ENCODE measurements at regions not wholly inside any gene's neighbourhood (a gene's known extent, or its start where the extent isn't known, plus 50 kb on each side); places are given as distances from the start of the nearest gene placed in this dataset.

DNA sequence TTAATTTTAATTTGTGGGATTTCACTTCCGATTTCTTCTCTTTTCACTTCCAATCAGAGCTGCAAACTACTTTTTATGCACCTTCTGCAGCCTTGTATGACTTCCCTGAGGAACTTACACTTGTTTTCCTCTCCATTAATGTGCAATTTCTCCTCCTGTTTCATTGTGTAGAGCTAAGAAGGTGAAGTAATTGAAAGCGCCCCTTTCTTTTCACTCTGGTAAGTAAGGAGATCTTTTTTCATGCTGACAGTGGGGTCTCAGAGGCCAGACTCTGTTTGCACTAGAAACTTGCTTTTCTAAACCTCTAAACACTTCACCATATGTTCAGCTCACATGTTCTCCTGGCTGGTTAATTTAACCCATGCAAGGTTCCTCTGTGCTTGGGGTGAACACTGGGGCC lies 117.0 kb downstream of the FANCF start:
- intact Hi-C loops (cut with micrococcal nuclease) = no loop called here
- no peaks in the 10 kb centered on the region for H3K4me1 Mint-ChIP-seq
- ChIA-PET POLR2A (no interaction called here), CTCF (no interaction called here)
- H3K9me3 Mint-ChIP-seq = no peaks in the 10 kb centered on the region
- no peak overlapping the region for H3K27ac Mint-ChIP-seq
- ATAC-seq (ENCODE audit: low read depth) = no peak
- H3K4me3 Mint-ChIP-seq = no peak overlapping the region
- H3K36me3 Mint-ChIP-seq (ENCODE audit: low read depth) = no peaks in the 10 kb centered on the region
- H3K27me3 Mint-ChIP-seq = no peaks in the 10 kb centered on the region
- no peak for DNase-seq
- TF ChIP-seq, protein P1, sequence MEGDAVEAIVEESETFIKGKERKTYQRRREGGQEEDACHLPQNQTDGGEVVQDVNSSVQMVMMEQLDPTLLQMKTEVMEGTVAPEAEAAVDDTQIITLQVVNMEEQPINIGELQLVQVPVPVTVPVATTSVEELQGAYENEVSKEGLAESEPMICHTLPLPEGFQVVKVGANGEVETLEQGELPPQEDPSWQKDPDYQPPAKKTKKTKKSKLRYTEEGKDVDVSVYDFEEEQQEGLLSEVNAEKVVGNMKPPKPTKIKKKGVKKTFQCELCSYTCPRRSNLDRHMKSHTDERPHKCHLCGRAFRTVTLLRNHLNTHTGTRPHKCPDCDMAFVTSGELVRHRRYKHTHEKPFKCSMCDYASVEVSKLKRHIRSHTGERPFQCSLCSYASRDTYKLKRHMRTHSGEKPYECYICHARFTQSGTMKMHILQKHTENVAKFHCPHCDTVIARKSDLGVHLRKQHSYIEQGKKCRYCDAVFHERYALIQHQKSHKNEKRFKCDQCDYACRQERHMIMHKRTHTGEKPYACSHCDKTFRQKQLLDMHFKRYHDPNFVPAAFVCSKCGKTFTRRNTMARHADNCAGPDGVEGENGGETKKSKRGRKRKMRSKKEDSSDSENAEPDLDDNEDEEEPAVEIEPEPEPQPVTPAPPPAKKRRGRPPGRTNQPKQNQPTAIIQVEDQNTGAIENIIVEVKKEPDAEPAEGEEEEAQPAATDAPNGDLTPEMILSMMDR (IDR thresholded peaks at IDR 0.05) = no peak

DNA sequence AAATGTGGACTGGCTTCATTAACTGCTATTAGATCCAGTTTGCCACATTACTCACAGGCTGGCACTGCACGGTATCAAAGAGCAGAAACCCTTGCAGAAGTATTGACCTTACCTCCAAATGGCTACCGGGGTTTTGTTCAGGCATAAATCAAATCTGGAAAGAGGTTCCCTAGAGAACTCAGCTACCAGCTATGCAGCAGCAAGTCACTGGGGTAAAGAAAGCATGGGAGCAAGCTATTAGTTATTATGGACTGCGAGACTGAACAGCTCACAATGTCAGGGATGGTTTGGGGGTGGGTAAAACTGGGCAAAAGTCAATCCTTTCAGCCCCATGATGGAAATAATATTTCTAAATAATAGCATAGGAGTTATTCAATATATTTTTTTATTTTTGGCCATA lies 128.1 kb downstream of the FANCF start:
- no peak overlapping the region for H3K27ac Mint-ChIP-seq
- no peak overlapping the region for H3K4me3 Mint-ChIP-seq
- CTCF ChIA-PET = no interaction called here

DNA sequence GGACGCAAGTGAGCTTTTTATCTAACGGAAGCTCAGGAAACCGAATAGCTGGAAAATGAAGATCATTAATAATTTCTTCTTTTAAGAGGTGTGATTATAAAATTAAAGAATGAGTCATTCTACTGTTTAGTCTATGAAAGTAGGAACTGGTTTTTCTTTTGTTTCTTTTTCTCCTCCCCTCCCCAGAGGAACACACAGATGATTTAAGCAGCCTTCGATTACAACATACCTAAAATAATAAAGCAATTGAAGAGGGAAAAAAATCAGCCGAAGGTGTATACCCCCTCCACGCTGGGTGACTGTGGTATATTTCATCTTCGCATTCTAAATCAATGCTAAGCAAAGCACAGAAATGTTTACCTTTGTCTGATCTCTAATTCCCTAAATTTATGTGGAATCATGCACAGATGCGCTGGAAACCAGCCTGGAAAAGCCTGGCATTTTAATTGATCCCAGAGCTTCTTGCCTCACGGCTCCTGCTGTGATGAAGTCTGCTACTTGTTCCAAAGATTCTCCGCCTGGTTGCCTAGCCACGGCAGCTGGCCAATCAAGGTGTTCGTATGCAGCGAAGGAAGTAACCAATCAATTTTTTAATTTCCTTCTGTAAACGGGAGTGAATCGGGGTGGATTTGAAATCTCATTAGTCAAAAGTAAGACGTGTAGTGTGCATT lies 133.9 kb downstream of the FANCF start:
- no peaks in the 10 kb centered on the region for H3K36me3 Mint-ChIP-seq (ENCODE audit: low read depth)
- H3K27ac Mint-ChIP-seq = no peak overlapping the region
- ChIA-PET CTCF (no interaction called here), POLR2A (no interaction called here)
- H3K4me3 Mint-ChIP-seq = no peak overlapping the region
- TF ChIP-seq, protein P1 (IDR thresholded peaks at IDR 0.05) = no peak
- peaks cover 3% of the 10 kb centered on the region for H3K27me3 Mint-ChIP-seq
- intact Hi-C loops (cut with micrococcal nuclease) = no loop called here
- no peaks in the 10 kb centered on the region for H3K4me1 Mint-ChIP-seq
- no peak for DNase-seq
- no peaks in the 10 kb centered on the region for H3K9me3 Mint-ChIP-seq
- no peak for ATAC-seq (ENCODE audit: low read depth)

More for the DNA sequence above, 128.1 kb downstream of the FANCF start:
- Mint-ChIP-seq H3K27me3 (no peaks in the 10 kb centered on the region), H3K9me3 (no peaks in the 10 kb centered on the region), H3K4me1 (no peaks in the 10 kb centered on the region), H3K36me3 (ENCODE audit: low read depth) (no peaks in the 10 kb centered on the region)
- POLR2A ChIA-PET = no interaction called here
- intact Hi-C loops (cut with micrococcal nuclease) = no loop called here
- TF ChIP-seq, protein P1 (IDR thresholded peaks at IDR 0.05) = no peak
- ATAC-seq (ENCODE audit: low read depth) = no peak
- no peak for DNase-seq

DNA sequence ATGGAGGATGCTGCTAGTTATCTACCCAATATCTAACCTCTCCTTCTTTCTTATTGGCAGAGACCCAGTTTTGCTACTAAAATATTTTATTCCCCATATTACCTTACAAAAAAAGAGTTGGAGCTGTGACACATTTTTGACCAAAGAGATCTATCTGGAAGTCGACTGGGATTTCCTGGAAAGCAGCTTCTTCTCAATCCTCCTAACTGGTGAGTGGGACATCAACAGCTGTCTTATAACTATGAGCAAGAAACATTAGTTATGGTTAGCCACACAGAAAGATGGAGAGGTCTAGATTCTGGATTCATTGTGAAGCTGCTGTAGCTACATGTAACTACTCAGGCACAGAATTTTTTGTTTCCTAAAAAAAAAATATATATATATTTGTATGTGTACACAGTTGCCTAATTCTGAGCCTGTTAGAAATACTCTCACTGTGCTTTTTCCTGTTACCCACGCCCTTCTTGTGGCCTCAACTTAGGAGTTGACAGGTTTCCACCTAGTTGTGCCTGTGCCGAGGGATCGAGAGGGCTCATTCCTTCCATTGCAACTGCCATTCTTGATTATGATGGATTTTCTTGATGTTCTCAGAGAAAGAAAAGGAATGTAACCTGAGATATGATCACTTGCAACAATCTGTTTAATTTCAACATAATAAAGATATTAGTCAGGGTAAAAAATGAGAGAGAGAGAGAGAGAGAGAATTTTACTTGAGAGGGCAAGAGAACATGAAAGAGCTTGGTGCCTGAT lies 142.0 kb downstream of the SLC17A6 start:
- ChIA-PET CTCF (no interaction called here), POLR2A (no interaction called here)
- H3K9me3 Mint-ChIP-seq = peaks cover 2% of the 10 kb centered on the region
- ATAC-seq (ENCODE audit: low read depth) (no peak), DNase-seq (no peak)
- no peaks in the 10 kb centered on the region for H3K36me3 Mint-ChIP-seq (ENCODE audit: low read depth)
- H3K27ac Mint-ChIP-seq = no peak overlapping the region
- no peaks in the 10 kb centered on the region for H3K4me1 Mint-ChIP-seq
- intact Hi-C loops (cut with micrococcal nuclease) = no loop called here
- H3K4me3 Mint-ChIP-seq = no peak overlapping the region
- TF ChIP-seq, protein P1 (IDR thresholded peaks at IDR 0.05) = no peak
- no peaks in the 10 kb centered on the region for H3K27me3 Mint-ChIP-seq

DNA sequence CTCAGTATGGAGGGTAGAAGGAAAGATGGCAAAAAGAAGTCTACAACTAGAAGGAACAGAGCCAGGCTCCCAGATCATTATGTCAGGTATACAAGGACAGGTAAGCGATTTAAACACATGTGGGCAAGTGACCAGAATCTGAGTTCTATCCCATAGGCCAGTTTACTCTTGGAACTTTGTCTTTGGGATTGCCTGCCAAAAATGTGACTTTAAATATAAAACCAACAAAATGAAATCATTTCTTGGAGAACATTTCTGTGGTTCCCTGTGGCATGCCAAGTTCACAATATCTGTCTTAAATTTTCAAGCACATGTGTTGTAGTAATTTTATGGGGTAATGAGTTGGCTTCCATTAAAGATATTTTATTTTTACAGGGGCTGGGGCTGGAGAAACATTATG lies 141.0 kb downstream of the SLC17A6 start:
- Mint-ChIP-seq H3K9me3 (peaks cover 2% of the 10 kb centered on the region), H3K27ac (no peak overlapping the region), H3K27me3 (no peaks in the 10 kb centered on the region), H3K4me3 (no peak overlapping the region), H3K4me1 (no peaks in the 10 kb centered on the region), H3K36me3 (ENCODE audit: low read depth) (no peaks in the 10 kb centered on the region)
- ATAC-seq (ENCODE audit: low read depth) = no peak
- TF ChIP-seq, protein P1 (IDR thresholded peaks at IDR 0.05) = no peak
- ChIA-PET POLR2A (no interaction called here), CTCF (no interaction called here)
- intact Hi-C loops (cut with micrococcal nuclease) = no loop called here
- no peak for DNase-seq

All from activated B cell treated with CpG ODN at 0.5 μM for 24 hours (primary cell).